ENCODE measurements at regions not wholly inside any gene's neighbourhood (a gene's known extent, or its start where the extent isn't known, plus 50 kb on each side); places are given as distances from the start of the nearest gene placed in this dataset.

DNA sequence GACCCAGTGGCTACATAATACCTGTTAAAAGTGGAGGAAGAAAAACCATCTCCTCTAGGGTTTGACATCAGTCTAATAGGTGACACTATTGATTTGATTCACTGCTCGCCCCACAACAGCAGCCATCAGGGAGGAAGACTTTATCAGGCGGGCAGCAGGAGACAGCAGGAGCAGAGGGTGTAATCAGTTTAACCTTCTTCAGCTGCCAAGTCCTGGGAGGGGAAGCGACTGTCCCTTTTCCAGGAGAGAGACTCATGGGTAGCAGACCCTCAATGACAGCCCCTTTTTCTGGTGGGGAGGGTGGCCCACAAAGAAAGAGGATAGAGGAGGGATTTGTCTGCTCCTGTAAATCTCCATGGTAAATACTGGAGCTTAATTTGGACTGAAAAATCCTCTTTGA, 291.8 kb downstream of the HAPSTR1 start:
- no peak for DNase-seq

DNA sequence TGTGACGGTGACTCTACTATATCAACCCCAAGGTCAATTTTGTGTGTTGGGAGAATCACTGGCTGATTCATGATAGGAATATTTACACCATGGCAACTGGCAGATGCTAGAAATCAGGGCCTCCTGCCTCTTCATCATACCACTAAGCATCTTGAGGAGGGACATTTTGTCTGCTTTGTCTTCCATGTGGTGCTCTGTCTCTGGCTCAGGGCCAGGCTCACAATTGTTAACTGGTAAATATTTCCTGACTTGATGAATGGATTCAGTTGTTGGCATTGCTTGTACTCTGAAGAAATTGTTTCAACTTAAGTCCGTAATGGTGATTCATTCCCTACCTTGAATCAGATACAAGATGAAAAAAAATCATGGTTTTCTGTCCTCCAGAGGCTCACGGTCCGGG, 292.7 kb downstream of the HAPSTR1 start:
- no peak for DNase-seq

DNA sequence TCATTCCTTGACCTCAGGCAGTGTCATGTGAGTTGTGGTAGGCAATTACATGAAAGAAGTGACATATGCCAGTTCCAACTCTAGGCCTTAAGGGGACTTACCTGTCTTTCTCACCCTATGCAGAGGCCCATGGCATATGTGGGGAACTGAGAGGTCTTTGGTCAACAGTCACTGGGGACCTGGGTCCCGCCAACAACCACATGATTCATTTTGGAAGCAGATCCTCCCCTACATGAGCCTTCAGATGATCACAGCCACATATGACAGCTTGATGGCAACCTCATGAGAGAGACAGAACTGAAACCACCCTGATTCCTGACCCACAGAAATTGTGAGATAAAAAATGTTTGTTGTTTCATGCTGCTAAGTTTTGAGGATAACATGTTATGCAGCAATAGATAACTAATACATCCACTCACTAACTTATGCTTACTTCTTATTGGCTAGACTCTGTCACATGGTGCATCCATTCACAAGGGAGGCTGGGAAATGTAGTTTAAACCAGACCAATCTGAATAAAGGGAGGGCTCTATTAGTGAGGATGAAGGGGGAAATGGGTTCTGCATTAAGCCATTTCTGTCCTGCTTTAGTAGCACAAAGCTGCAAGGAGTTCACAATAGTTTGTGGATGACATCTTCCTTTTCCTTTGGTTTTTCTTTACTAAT, 298.2 kb downstream of the HAPSTR1 start:
- DNase-seq: no peak

DNA sequence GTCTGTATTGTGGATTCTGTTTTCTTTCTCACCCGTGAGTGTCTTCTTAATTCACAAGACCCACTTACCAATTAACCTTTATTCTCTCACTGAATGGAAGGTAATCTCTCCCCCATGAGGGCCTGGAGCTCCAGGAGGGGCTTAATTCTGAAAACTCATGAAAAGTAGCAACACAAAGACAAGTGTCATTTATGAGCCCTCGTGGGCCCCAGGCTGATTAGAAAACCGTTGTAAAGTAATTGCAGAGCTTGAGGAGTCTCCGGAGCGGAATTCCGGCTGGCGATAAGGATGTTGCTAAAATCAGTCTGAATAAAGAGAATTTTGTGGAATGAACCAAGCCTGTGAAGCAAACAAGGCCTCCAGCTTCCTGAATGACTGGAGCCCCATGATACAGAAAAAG, 301.5 kb downstream of the HAPSTR1 start:
- DNase-seq: no peak

DNA sequence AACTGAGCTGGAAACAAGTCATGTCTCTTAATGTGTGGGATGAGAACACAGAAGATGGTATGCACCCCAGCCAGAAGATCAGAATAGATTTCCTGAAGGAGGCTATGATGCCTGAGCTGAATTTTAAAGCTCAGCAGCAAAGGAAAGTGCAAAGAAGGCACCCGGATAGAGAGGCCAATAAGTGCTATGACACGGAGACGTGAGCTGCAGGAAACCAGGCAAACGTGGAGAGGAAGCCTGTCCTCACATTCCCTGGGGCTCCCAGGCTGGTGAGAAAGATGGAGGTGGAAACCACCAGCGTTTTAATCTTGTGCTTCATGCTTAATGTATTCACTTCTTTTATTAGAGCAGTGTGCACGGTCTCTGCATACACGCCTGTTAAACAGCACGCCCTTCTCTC, 302.1 kb downstream of the HAPSTR1 start:
- DNase-seq: no peak

DNA sequence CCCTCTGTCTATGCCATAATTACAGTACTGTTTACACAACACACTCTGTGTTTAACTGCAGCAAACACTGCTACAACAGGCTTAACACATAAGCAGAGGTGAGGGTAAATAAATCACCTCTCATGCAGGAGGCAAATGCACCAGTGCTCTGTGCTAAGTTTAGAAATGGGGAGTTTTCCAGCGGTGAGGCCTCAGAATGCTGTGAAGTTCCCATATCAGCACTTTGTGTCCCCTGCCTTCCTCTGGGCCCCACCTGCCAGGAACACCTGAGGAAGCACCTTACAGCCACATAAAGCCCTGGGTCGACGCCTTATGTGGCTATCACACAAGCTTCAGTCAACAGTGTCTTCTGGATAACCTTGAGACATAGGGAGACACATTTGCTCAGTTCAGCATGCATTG, 304.5 kb downstream of the HAPSTR1 start:
- DNase-seq: peak; percentile 31

DNA sequence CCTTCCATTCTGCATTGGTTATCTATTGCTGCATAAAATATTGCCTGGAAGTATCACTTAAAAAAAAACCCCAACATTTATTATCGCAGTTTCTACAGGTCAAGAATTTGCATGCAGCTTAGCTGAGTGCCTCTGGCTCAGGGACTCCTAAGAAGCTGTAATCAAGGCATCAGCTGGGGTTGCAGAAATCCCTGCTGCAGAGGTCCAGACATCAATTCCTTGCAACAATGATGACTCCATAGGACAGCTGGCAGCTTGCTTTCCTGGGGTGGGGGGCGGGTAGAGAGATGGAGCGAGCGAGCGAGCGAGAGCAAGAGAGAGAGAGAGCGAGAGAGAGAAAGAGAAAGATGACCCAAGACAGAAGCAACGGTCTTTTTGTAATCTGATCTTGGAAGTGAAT, 308.1 kb downstream of the HAPSTR1 start:
- DNase-seq: no peak

DNA sequence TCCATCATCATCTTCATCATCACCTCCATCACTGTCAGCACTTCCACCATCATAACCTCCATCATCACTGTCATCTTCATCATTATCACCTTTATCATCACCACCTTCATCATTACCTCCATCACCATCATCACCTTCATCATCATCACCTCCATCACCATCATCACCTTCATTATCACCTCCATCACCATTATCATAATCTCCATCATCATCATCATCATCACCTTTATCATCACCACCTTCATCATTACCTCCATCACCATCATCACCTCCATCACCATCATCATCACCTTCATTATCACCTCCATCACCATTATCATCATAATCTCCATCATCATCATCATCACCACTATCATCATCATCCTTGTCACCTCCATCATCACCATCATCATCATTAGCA, 309.7 kb downstream of the HAPSTR1 start:
- no peak for DNase-seq

DNA sequence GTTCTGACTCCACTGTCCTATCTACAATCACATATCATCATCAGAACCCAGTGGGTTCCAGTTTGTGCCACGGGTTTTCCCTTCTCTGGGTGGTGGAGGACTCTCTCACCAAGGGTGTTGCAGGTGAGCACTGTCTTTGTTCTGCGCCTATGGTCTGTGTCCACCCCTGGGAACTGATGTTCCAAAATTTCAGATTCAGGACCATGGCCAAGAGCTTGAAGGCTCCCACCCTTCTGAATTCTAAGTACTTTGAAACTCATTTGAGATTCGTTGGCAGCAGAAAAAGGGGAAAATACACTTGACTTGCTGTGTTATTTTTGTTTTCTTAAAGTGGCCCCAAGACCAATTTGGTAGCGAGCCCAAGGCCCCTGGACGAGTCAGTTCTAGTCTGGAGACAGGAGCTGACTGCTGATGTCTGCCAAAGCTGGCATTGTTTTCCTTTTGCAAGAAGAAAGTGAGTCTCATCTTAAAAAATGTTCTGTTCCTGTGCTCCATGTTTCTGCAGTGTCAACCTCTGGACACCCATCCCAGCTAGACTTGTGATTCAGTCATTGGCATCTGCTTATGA, 310.9 kb downstream of the HAPSTR1 start:
- no peak for DNase-seq

DNA sequence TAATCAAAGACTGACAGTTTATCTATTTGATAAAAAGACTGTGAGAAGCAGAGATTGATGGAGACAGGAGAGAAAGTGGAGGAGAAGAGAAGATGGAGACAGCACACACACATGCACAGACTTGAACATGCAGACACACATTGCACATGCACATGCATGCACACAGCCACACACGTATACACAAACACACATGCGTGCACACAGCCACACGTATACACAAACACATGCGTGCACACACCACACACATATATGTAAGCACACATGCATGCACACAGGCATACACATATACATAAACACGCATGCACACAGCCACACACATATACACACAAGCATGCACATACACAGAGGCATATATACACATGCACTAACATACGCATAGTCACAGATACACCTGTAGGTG, 313.4 kb downstream of the HAPSTR1 start:
- DNase-seq: no peak

DNA sequence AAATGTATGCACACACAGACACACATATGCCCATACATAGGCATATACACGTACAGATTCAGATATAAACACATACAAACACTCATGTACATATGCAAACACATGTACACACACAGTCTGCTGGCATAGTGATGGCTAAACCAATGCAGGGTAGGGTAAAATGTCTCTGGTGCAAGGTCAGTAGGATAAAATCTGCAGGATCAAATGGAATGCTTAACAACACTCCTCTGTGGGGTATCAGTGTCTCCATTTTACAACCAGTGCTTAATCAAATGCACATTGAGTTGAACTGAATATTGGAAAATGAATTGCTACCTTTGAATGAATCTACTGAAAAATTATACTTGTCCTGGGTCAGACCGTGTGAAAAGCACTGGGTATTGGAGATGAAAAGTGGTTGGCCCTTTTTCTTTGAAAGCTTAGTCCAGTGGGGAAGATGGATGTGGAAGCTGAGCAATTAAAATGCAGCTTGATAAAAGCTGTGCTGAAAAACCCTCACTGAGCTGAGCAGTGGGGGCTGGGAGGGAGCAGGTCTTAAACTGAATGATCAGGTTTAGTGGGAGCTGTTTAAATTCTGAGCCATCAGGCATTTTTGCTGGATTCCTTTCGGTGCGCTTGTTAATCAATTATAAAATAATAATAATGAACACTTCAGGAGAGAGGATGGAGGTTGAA, 314.7 kb downstream of the HAPSTR1 start:
- DNase-seq: no peak

DNA sequence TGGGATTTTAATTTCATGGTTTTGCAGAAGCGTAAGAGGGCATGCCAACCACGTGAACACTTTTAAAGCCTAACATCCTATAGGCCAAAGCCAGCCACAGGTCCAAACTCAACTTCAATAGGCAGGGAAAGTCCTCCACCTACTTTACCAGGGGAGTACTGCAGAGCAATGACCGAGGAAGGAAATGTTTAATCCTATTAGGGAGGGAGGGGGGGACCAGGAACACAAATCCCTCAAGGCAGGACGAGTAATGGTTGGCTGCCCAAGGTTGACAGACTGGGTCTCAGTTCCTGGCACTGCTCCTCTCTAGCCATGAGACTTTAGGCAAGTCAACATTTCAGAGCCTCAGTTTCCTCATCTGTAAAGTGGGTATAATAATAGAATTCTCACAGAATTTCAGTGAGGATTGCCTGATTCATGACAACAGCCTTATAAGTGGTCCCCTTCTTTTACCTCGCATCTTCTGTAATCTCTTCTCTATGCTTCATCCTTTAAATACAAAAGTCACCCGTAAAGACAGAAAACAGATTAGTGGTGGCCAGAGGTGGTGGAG, 315.8 kb downstream of the HAPSTR1 start:
- no peak for DNase-seq

DNA sequence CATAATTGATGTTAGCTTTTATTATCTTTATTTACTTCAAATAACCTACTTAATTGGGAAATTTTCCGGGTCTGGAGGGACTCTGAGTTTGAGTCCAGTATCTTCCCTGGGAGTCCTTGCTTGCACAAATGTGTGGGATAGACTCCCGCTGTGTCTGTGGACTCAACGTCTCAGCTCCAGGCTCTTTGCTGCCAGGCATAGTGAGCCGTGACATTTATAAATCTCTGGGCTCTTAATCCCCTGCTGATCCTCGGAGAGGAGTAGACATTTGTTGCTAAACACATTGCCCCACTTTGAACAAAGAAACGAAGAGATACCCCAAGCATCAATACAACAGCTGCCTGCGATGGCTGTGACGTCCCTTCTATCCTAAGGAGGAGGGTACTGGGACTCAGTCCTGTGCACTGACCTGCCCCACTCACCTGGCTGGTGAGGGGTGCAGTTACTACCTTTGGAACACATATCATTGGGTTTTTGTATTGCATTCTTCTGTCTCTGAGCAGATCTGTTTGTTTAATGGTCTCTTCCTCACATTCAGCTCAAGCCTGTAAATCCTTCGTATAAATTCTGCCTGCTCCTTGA, 316.9 kb downstream of the HAPSTR1 start:
- DNase-seq: no peak

DNA sequence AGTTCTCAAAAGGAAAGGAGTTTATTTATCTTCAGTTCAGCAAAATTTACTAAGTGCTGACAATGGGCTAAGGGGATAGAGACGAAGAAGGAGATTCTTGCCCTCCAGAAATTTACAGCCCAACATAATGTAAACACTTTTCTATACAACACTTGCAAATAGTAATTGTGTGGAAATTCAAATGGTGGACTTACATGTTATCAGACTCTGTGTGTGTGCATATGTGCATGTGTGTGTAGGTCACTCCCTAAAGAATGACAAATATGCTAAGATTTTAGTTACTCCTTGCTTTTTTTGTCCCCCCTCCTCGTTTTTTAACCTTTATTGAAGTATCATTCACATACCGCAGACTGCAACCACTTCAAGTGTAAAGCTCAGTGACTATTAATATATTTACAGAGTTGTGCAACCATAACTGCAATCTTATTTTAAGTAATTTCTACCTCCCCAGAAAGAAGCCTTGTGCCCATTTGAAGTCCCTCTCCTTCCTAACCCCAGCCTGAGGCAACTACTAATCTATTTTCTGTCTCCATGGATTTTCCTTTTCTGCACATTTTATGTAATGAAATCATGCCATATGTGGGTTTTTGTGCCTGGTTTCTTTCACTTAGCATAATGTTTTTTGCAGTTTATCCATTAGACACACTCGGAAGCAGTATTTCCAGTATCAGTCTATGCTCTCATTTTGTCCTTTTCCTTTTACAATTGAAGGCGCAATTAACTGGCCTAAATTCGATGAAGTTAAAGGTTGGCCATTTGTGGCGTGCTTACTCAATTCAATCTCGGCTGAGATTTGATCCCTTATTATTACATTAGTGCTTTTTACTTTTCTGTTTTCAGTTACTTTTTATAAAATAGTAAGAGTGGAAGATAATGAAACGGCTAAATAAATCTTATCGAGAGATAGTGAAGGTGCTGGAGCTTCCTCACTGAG, 318.4 kb downstream of the HAPSTR1 start:
- no peak for DNase-seq

DNA sequence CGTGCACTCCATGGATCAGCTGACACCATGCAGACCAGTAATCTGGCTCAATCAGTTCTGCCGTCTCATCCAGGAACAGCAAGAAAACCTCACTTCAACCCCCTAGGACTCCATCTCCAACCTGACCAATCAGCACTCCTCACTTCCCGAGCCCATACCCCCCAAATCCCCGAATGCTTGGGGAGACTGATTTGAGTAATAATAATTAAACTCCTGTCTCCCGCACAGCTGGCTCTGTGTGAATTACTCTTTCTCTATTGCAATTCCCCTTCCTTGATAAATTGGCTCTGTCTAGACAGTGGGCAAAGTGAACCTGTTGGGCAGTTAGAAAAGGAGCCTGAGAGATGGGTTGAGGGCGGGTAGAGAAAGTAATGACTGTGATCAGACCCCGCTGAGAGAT, 320.0 kb downstream of the HAPSTR1 start:
- DNase-seq: no peak

DNA sequence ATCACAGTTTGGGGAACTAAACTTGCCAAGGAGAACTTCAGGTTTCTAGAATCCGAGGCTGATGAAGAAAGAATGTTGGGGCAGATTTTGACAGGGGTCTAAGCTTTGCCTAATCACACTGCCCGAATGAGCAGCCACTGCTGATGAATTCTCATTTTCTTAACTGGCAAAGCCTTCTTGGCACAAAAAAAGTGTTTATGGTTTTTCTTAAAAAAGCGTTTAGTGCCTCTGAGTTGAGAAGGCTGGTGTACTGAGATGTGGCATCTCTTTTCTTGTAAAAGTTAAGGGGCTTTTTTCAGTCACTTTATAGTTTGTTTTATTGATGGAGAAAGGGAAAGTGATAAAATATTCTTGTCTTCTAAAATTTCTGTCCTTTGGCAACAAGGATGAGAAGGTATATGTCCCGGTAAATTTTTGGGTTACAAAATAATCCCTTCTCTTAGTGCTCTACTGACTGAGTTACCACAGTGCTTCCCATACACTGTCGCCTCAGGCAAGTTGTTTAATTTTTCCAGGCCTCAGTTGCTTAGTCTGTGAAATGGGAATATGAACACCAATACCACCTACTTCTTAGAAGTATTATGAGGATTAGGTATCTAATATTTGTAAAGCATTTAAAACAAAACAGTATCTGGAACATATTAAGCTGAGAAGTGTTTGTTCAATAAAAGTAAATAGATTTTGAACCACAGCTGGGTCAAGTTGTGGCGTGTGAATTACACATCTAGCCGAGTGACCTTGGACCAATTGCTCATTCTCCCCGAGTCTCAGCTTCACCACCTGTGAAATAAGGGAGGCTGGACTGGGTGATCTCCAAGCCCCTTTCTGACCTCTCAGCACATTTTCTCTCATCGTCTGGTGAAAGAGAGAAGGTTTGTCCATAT, 320.8 kb downstream of the HAPSTR1 start:
- DNase-seq: no peak

DNA sequence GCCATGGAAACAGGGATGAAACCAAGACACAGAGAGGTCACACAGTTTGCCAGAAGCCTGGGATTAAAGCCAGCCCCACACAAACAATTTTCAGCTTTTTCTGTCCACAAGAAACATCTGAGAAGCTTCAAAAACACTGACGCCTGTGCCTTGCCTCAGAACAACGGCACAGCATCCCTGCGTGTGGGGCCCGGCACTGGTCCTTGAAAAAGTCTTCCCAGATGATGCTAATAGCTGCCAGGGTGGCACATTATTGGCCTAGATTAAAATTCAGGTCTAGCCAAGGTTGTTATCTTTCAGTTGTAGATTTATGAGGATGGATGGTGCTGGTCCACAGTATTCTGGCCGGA, 321.4 kb downstream of the HAPSTR1 start:
- no peak for DNase-seq

DNA sequence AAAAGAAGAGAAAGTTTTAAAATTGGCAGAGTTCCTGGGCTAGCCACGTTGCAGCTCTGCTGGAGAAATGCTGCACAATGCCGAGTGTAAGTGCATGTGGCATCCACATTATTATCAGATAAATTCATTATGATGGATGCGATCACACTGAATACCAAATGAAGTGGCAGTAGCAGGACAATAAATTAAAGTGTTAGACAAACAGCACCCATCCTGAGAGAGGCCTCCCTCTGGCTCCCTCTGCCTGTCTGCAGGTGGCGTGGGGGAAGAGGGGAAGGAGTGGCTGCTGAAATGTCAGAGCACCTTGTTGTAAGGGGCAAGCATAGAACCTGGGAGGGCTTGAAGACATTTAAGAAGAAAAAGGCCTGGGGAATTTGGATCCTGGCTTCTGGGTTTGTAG, 324.1 kb downstream of the HAPSTR1 start:
- DNase-seq: no peak

DNA sequence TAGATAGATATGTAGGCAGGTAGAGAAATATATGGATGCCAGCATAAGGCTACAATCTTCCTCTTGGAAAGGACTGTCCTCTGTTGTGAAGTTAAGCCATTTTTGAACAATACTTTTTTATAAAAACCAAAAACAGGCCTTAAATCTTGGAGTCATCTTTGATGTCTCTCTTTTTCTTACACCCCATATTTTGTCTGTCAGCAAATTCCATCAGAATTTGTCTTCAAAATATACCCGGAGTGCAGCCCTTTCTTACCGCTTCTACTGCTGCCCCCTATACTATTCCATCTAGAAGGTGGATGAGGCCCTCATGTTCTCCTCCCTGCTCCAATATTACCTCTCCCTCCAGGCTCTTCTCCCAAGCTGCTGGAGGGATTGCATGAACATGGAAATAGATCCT, 326.5 kb downstream of the HAPSTR1 start:
- no peak for DNase-seq

DNA sequence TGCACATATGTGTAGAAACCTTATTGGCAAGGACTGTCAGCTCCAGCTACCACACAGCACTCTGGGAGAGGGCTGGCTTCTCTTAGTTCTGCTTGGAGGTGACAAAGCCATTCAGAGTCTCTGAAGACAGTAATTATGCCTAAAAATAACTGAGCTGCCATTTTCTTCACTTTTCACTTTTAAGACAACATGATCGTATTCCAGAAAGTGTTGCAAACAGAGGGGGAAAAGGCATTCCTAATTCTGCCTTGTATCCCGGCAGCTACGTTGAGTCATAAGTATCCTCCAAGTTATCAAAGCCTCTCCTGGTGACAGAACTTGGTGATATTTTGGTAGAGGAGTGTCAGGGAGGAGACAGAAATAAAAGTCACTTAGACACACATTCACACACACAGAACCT, 327.7 kb downstream of the HAPSTR1 start:
- DNase-seq: no peak

DNA sequence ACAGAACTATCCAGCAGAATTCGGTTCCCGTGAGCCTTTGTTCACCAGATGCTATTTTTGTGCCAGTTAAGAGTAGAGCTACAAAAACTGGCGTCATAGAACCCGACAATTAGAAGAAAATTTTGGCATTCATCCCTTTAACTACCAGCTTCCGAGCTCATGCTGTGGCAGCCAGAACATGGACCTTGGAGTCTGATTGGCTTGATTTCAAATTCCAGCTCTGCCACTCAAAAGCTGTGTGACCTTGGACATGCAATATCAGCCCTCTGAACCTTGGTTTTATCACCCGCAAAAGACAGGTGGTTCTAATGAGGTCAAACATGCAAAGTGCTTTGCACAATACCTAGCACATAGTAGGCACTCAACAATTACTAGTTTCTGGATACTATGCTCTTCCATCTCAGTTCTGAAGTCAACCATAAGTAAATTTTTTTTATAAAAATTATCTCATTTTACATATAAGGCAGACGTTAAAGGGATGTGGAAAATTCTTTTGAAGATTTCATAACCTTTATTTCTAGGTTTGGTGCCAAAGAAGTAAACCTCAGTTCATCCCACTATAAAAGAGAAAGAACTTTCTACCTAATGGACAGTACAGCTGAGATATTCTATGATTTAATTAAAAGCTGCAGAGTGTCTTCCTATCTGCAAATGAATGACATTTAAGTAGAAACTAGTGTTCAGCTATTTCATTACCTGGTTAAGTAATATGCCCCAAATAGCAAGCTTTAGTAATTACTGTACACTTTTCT, 331.5 kb downstream of the HAPSTR1 start:
- DNase-seq: no peak
